Endothelial cell of umbilical vein (primary cell): ENCODE measurements at regions not wholly inside any gene's neighbourhood (a gene's known extent, or its start where the extent isn't known, plus 50 kb on each side); places are given as distances from the start of the nearest gene placed in this dataset.
"Not testable (repeated sequence)": the region's sequence is repeated elsewhere in the genome, so short reads cannot be mapped to it uniquely, and the experiment has no call there.

ENCODE experiments used
- BruUV-seq: library from RNA; stranded (reverse); fragments of 400-500 nt; replicated peaks from 2 replicates; lab custom pipeline; 2021; lab: Mats Ljungman, UMichigan
- CTCF ChIA-PET: fragments of 300-600, 350-600 bp; sonication (Branson Sonifier 250); formaldehyde crosslinking; loops from one replicate; lab custom pipeline; 2021; ENCODE audit warnings: antibody characterized with exemption, inconsistent platforms; lab: Charles Lee
- POLR2A ChIA-PET: fragments of 300-600, 350-600 bp; sonication (Branson Sonifier 250); formaldehyde crosslinking; loops from one replicate; lab custom pipeline; 2021; ENCODE audit warnings: antibody characterized with exemption, inconsistent platforms; lab: Charles Lee
- DNase-seq: peaks from one replicate; pipeline ENCODE4 v3.0.0-alpha.2; 2011; ENCODE audit warnings: low read depth, low spot score
- FAIRE-seq: peaks from 2 replicates; lab custom pipeline; 2011; peaks lifted over from hg19 to GRCh38; lab: Jason Lieb, UNC
- H2AFZ ChIP-seq: 2 replicates; pipeline ENCODE4 v1.6.0; 2012; ENCODE audit warnings: low read depth, low read length, control low read depth, inconsistent platforms
- H3K27ac ChIP-seq: 2 replicates; pipeline ENCODE4 v1.5.1; 2011; ENCODE audit warnings: low read depth, mild to moderate bottlenecking, control low read depth, low read length, moderate library complexity; ENCODE audit not compliant: insufficient read depth
- H3K27me3 ChIP-seq, 2 experiments: 2 replicates each; pipeline versions ENCODE4 v1.6.0 to v1.6.1; 2011; ENCODE audit warnings: low read length in 2 of 2, mixed read lengths in 1 of 2; ENCODE audit not compliant: control insufficient read depth in 2 of 2, insufficient read depth in 2 of 2
- H3K36me3 ChIP-seq, 2 experiments: 2 replicates in 1 of 2; 3 replicates in 1 of 2; pipeline ENCODE4 v1.5.1; 2011; ENCODE audit warnings: low read length in 2 of 2, mild to moderate bottlenecking in 1 of 2, moderate library complexity in 1 of 2; ENCODE audit not compliant: control insufficient read depth in 2 of 2, insufficient read depth in 2 of 2; ENCODE audit errors: extremely low read depth in 1 of 2
- H3K4me1 ChIP-seq: 3 replicates; pipeline ENCODE4 v1.5.1; 2011; ENCODE audit warnings: mild to moderate bottlenecking, low read length; ENCODE audit not compliant: control insufficient read depth, insufficient read depth; ENCODE audit errors: extremely low read depth
- H3K4me2 ChIP-seq: 2 replicates; pipeline ENCODE4 v1.6.1; 2011; ENCODE audit warnings: low read length, control low read depth, mixed read lengths; ENCODE audit not compliant: insufficient read depth
- H3K4me3 ChIP-seq, 3 experiments: fragments of 200-600 bp in 1 of 3; sonication (generic), shearing (Covaris generic) in 1 of 3; replicated peaks in 1 of 3; 2 replicates each; pipeline ENCODE4 v1.5.1; 2011 to 2016; ENCODE audit warnings: control low read depth in 3 of 3, low read length in 3 of 3, mild to moderate bottlenecking in 2 of 3, inconsistent platforms in 1 of 3, low read depth in 1 of 3, moderate library complexity in 1 of 3; ENCODE audit not compliant: insufficient read depth in 1 of 3
- H3K79me2 ChIP-seq: 2 replicates; pipeline ENCODE4 v1.6.0; 2012; ENCODE audit warnings: low read length, inconsistent platforms; ENCODE audit not compliant: control insufficient read depth, insufficient read depth
- H3K9ac ChIP-seq: replicated peaks from 2 replicates; pipeline ENCODE3; 2011; ENCODE audit warnings: low read length, control low read depth; ENCODE audit not compliant: insufficient read depth; ENCODE audit errors: extremely low read depth
- H3K9me1 ChIP-seq: replicated peaks from 3 replicates; pipeline ENCODE4 v1.6.0; 2011; ENCODE audit warnings: mild to moderate bottlenecking, low read length; ENCODE audit not compliant: control insufficient read depth, insufficient read depth; ENCODE audit errors: extremely low read depth
- H3K9me3 ChIP-seq: replicated peaks from 2 replicates; pipeline ENCODE4 v1.5.1; 2012; ENCODE audit warnings: low read length, inconsistent platforms; ENCODE audit not compliant: control insufficient read depth, insufficient read depth
- H4K20me1 ChIP-seq: replicated peaks from 2 replicates; pipeline ENCODE3; 2011; ENCODE audit warnings: mild to moderate bottlenecking, low read length; ENCODE audit not compliant: control insufficient read depth, insufficient read depth; ENCODE audit errors: extremely low read depth
- CTCF ChIP-seq, 2 donors: IDR thresholded peaks; 1 replicate in 1 of 2; 2 replicates in 1 of 2; pipeline ENCODE4 v1.5.1; 2011; ENCODE audit warnings: low read length in 2 of 2, mild to moderate bottlenecking in 2 of 2, moderate library complexity in 2 of 2, control low read depth in 1 of 2, inconsistent platforms in 1 of 2, low read depth in 1 of 2; ENCODE audit not compliant: insufficient read depth in 1 of 2; ENCODE audit errors: extremely low read depth in 1 of 2
- EZH2 ChIP-seq: IDR thresholded peaks from 2 replicates; pipeline ENCODE4 v1.6.1; 2012; ENCODE audit warnings: borderline replicate concordance, low read depth, mild to moderate bottlenecking, moderate library complexity, low read length, inconsistent platforms; ENCODE audit not compliant: severe bottlenecking
- FOS ChIP-seq: IDR thresholded peaks from 2 replicates; pipeline ENCODE4 v1.6.1; 2011; ENCODE audit warnings: mild to moderate bottlenecking, low read length, moderate library complexity, borderline replicate concordance; ENCODE audit not compliant: insufficient read depth
- GATA2 ChIP-seq: IDR thresholded peaks from 2 replicates; pipeline ENCODE4 v1.7.0; 2011; ENCODE audit warnings: low read depth, mild to moderate bottlenecking, moderate library complexity, mixed read lengths, low read length; ENCODE audit not compliant: insufficient read length, insufficient read depth
- JUN ChIP-seq: IDR thresholded peaks from 2 replicates; pipeline ENCODE4 v1.6.1; 2011; ENCODE audit warnings: borderline replicate concordance, low read depth; ENCODE audit not compliant: insufficient read length, insufficient read depth
- MYC ChIP-seq: IDR thresholded peaks from one replicate; pipeline ENCODE4 v1.6.1; 2011; ENCODE audit warnings: mild to moderate bottlenecking, low read depth, low read length
- POLR2A ChIP-seq: IDR thresholded peaks from 2 replicates; pipeline ENCODE4 v1.6.1; 2012; ENCODE audit warnings: low read depth, mild to moderate bottlenecking, control low read depth, low read length
- POLR2AphosphoS5 ChIP-seq: IDR thresholded peaks from 2 replicates; pipeline ENCODE4 v1.6.1; 2012; ENCODE audit warnings: low read depth, mild to moderate bottlenecking, control low read depth, low read length, moderate library complexity; ENCODE audit not compliant: insufficient read depth
- dilution Hi-C: fragments of 300-500 bp; cut with MboI; formaldehyde crosslinking; loops from one replicate; pipeline ENCODE4 v1.15.0; 2019; ENCODE audit warnings: low sequenced_read_pairs; ENCODE audit not compliant: extremely low pct_ligation_motif_present
- intact Hi-C: fragments of 100-400 bp; cut with micrococcal nuclease; formaldehyde crosslinking; loops from one replicate; pipeline ENCODE4 v1.10.0; 2022
- TF ChIP-seq, protein P1 (sequence below): IDR thresholded peaks from 2 replicates; pipeline ENCODE4 v1.6.1; 2011; ENCODE audit not compliant: insufficient read depth, insufficient read length

- H3K9me1 ChIP-seq, BruUV-seq, H2AFZ ChIP-seq, CTCF ChIA-PET, H4K20me1 ChIP-seq, FAIRE-seq, POLR2A ChIA-PET, dilution Hi-C loops, H3K4me3 ChIP-seq, H3K4me1 ChIP-seq, H3K36me3 ChIP-seq, H3K9me3 ChIP-seq, H3K27ac ChIP-seq, DNase-seq, H3K4me2 ChIP-seq, H3K9ac ChIP-seq, H3K27me3 ChIP-seq, intact Hi-C loops, H3K79me2 ChIP-seq: not testable (repeated sequence)
These were observed 109.7 kb downstream of the ZNF486 start for GRCh38 chr19:20276732-20277082.

DNA sequence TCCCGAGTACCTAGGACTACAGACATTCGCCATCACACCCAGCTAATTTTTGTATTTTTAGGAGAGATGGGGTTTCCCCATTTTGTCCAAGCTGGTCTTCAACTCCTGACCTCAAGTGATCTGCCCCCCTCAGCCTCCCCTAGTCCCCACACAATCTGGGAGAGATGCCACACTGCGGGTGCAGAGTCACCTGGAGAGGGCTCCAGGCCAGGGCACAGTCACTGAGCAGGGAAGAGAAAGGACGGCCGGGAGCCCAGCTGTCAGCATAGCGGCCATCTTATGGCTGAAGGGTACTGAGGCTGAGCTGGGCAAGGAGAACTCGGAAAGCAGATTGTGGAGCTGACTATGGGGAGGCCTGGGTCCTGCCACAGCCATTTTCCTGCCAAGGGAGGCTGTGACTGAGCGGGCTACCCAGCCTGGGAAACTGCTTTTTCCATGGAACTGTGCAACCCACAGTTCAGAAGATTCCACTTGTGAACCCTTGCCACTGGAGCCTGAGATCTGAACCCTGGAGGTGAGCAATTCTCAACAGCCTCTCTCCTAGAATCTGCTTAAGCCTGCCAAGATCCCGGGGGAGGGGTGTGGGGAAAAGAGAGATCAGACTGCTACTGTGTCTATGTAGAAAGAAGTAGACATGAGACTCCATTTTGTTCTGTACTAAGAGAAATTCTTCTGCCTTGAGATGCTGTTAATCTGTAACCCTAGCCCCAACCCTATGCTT lies 109.2 kb downstream of the ZNF486 start:
- H3K79me2 ChIP-seq: no peaks in the 10 kb centered on the region

More for the DNA sequence above, 109.2 kb downstream of the ZNF486 start:
- no peaks in the 10 kb centered on the region for H4K20me1 ChIP-seq
- H3K4me2 ChIP-seq: no peak overlapping the region
- H3K36me3 ChIP-seq: no peaks in the 10 kb centered on the region
- H3K9ac ChIP-seq: no peak overlapping the region
- no peak overlapping the region for H3K27ac ChIP-seq
- H3K4me1 ChIP-seq: no peaks in the 10 kb centered on the region
- BruUV-seq: no TSS peak
- no peak for FAIRE-seq
- no peaks in the 10 kb centered on the region for H3K27me3 ChIP-seq
- H2AFZ ChIP-seq: no peak overlapping the region
- ChIA-PET CTCF (no interaction called here), POLR2A (no interaction called here)
- no peaks in the 10 kb centered on the region for H3K9me3 ChIP-seq
- no peaks in the 10 kb centered on the region for H3K9me1 ChIP-seq
- intact Hi-C loops (no loop called here), dilution Hi-C loops (no loop called here)
- H3K4me3 ChIP-seq: no peak overlapping the region
- DNase-seq: no peak
- TF ChIP-seq EZH2: no peak
- no peak for TF ChIP-seq JUN
- TF ChIP-seq MYC: no peak
- no peak for TF ChIP-seq FOS
- no peak for TF ChIP-seq POLR2AphosphoS5
- TF ChIP-seq, protein P1, sequence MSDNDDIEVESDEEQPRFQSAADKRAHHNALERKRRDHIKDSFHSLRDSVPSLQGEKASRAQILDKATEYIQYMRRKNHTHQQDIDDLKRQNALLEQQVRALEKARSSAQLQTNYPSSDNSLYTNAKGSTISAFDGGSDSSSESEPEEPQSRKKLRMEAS: no peak
- TF ChIP-seq CTCF (IDR thresholded peaks at IDR 0.05; ENCODE audit: extremely low read depth in 1 of 2, insufficient read depth in 1 of 2, low read depth in 1 of 2, low read length in 2 of 2): no peak
- TF ChIP-seq GATA2: no peak
- TF ChIP-seq POLR2A: no peak
